PC-9 (cell line): ENCODE measurements at regions not wholly inside any gene's neighbourhood (a gene's known extent, or its start where the extent isn't known, plus 50 kb on each side); places are given as distances from the start of the nearest gene placed in this dataset.

ENCODE experiments used
- CTCF ChIP-seq: fragments of 200-600 bp; sonication (generic); conservative IDR thresholded peaks from 2 replicates; pipeline ENCODE4 v1.6.1; 2017; ENCODE audit warnings: mixed run types, antibody characterized with exemption, mild to moderate bottlenecking, moderate library complexity
- EZH2 ChIP-seq: fragments of 200-600 bp; sonication (generic); IDR thresholded peaks from 2 replicates; pipeline ENCODE4 v1.8.0; 2017; ENCODE audit warnings: antibody characterized with exemption, low read depth

- no peak for TF ChIP-seq CTCF
- TF ChIP-seq EZH2, result no peak
These were observed 198.7 kb upstream of the MYLIP start for GRCh38 chr6:15930207-15930606.
